Activated CD4-positive, alpha-beta memory T cell treated with anti-CD3 and anti-CD28 coated beads for 36 hours (primary cell): ENCODE measurements at regions not wholly inside any gene's neighbourhood (a gene's known extent, or its start where the extent isn't known, plus 50 kb on each side); places are given as distances from the start of the nearest gene placed in this dataset.

Source experiments
- CTCF ChIA-PET: fragments of 350-600 bp; sonication (Branson Sonifier 250); formaldehyde crosslinking; loops from one replicate; lab custom pipeline; 2021; ENCODE audit warnings: antibody characterized with exemption, inconsistent platforms; lab: Charles Lee
- POLR2A ChIA-PET: fragments of 350-600 bp; sonication (Branson Sonifier 250); formaldehyde crosslinking; loops from one replicate; lab custom pipeline; 2021; ENCODE audit warnings: antibody characterized with exemption; lab: Charles Lee
- DNase-seq: peaks from one replicate; pipeline ENCODE4 v3.0.0-alpha.2; 2020
- H3K27ac Mint-ChIP-seq: one replicate; pipeline ENCODE4 v1.8.0; 2021; ENCODE audit warnings: mixed read lengths
- H3K27me3 Mint-ChIP-seq: one replicate; pipeline ENCODE4 v1.8.0; 2021; ENCODE audit warnings: mixed read lengths
- H3K36me3 Mint-ChIP-seq: one replicate; pipeline ENCODE4 v1.8.0; 2021; ENCODE audit warnings: mixed read lengths
- H3K4me1 Mint-ChIP-seq: one replicate; pipeline ENCODE4 v1.8.0; 2021; ENCODE audit warnings: low read depth, mixed read lengths
- H3K4me3 Mint-ChIP-seq: one replicate; pipeline ENCODE4 v1.8.0; 2021; ENCODE audit warnings: mild to moderate bottlenecking, mixed read lengths
- H3K9me3 Mint-ChIP-seq: one replicate; pipeline ENCODE4 v1.8.0; 2021; ENCODE audit warnings: mixed read lengths
- intact Hi-C: fragments of 100-400 bp; cut with micrococcal nuclease; formaldehyde crosslinking; loops from one replicate; pipeline ENCODE4 v1.15.1; 2023

DNA sequence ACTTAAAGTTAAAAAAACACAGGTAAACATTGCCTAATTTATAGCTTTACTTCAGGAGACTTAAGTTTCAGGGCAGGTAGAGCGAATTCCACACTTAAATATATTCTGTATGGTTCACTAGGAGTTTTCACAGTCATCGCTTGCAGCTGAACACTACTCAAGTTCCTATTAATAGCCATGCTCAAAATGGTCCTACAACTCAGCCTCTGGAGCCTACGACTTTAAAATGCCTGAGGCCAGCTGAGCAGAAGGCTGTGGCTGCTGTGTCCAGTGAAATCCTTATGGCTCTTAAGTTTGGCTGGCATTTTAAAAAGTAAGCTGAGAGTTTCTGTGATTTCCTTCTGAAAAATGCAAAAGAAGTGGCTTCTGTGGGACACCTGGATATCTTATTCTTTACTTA, 105.4 kb upstream of the GLI3 start:
- H3K4me3 Mint-ChIP-seq: no peak overlapping the region
- H3K4me1 Mint-ChIP-seq: no peaks in the 10 kb centered on the region
- ChIA-PET POLR2A (no interaction called here), CTCF (no interaction called here)
- no peaks in the 10 kb centered on the region for H3K27me3 Mint-ChIP-seq
- H3K36me3 Mint-ChIP-seq: no peaks in the 10 kb centered on the region
- no peak overlapping the region for H3K27ac Mint-ChIP-seq
- H3K9me3 Mint-ChIP-seq: no peaks in the 10 kb centered on the region
- intact Hi-C loops: no loop called here
- DNase-seq: no peak

- intact Hi-C loops: no loop called here
- no peaks in the 10 kb centered on the region for H3K36me3 Mint-ChIP-seq
- CTCF ChIA-PET: no interaction called here
- no peak overlapping the region for H3K4me3 Mint-ChIP-seq
- POLR2A ChIA-PET: no interaction called here
- DNase-seq: no peak
- H3K9me3 Mint-ChIP-seq: peaks cover 2% of the 10 kb centered on the region
- no peaks in the 10 kb centered on the region for H3K4me1 Mint-ChIP-seq
- H3K27ac Mint-ChIP-seq: no peak overlapping the region
- H3K27me3 Mint-ChIP-seq: no peaks in the 10 kb centered on the region
These were observed 103.4 kb upstream of the GLI3 start for GRCh38 chr7:42340436-42340835.

- Mint-ChIP-seq H3K36me3 (no peaks in the 10 kb centered on the region), H3K27me3 (no peaks in the 10 kb centered on the region), H3K4me1 (no peaks in the 10 kb centered on the region), H3K9me3 (peaks cover 2% of the 10 kb centered on the region), H3K27ac (no peak overlapping the region), H3K4me3 (no peak overlapping the region)
- intact Hi-C loops: no loop called here
- ChIA-PET POLR2A (no interaction called here), CTCF (no interaction called here)
- DNase-seq: no peak
These were observed 102.0 kb upstream of the GLI3 start for GRCh38 chr7:42338916-42339540.

- peaks cover 2% of the 10 kb centered on the region for H3K9me3 Mint-ChIP-seq
- no peaks in the 10 kb centered on the region for H3K27me3 Mint-ChIP-seq
- H3K36me3 Mint-ChIP-seq: no peaks in the 10 kb centered on the region
- ChIA-PET POLR2A (no interaction called here), CTCF (no interaction called here)
- H3K4me1 Mint-ChIP-seq: no peaks in the 10 kb centered on the region
- DNase-seq: no peak
- no peak overlapping the region for H3K4me3 Mint-ChIP-seq
- intact Hi-C loops: no loop called here
- H3K27ac Mint-ChIP-seq: no peak overlapping the region
These were observed 101.4 kb upstream of the GLI3 start for GRCh38 chr7:42338231-42338915.

DNA sequence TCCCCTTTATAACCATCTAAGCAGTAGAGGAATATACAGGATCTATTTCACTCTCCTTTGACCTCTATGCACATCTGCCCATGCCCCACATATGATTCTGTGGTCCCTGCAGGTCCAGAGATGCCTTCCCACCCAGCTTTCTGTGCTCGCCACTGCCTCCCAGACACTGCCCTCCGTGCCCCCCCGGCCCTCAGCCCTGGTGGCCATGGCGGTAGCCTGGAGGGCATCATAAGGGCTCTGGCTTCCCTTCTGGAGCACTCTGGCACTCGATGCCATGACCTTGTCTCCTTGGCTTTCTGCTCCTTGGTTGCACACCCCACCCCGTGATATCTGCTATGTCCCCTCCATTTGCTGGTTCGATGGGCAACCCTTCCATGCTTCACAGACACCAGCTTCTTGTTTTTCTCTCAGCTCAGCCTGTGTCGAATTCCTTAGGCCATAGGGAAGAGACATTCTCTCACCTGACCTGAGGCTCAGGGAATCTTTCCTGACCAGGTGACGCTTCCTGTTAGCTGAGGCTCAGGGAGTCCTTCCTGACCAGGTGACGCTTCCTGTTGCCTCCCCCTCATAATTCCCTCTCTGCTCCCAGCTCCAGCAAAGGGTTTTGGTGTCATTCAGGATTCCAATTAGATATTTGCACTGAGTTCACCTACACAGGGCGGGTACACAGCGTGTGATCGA, 100.4 kb upstream of the GLI3 start:
- Mint-ChIP-seq H3K9me3 (peaks cover 9% of the 10 kb centered on the region), H3K36me3 (peaks cover 2% of the 10 kb centered on the region), H3K4me3 (no peak overlapping the region), H3K27ac (no peak overlapping the region), H3K27me3 (no peaks in the 10 kb centered on the region), H3K4me1 (no peaks in the 10 kb centered on the region)
- intact Hi-C loops: no loop called here
- no peak for DNase-seq
- CTCF ChIA-PET: no interaction called here
- POLR2A ChIA-PET: no interaction called here

DNA sequence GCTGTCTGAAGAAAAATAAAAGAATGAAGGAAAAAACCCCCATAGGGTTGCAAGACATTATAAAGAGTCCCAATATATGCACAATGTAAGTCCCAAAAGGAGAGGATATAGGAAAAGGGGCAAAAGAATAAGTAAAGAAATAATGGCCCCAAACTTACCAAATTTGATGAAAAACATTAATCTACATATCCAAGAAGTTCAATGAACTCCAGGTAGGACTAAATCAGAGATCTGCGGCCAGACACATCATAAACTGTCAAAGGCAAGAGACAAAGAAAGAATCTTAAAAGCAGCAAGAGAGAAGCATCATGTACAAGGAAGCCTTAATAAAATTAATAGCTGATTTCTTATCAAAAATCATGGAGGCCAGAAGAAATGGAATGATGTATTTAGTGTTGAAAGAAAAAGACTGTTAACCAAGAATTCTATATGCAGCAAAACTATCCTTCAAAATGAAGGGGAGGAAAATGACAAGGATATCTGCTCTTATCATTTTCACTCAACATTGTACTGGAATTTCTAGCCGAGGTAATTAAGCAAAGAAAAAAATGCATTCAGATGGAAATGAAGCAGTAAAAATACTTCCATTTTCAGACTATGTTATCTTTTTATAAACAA, 95.7 kb upstream of the GLI3 start:
- Mint-ChIP-seq H3K27ac (no peak overlapping the region), H3K36me3 (peaks cover 5% of the 10 kb centered on the region), H3K4me3 (no peak overlapping the region), H3K9me3 (peaks cover 20% of the 10 kb centered on the region), H3K27me3 (no peaks in the 10 kb centered on the region), H3K4me1 (no peaks in the 10 kb centered on the region)
- ChIA-PET POLR2A (no interaction called here), CTCF (no interaction called here)
- intact Hi-C loops: no loop called here
- no peak for DNase-seq

DNA sequence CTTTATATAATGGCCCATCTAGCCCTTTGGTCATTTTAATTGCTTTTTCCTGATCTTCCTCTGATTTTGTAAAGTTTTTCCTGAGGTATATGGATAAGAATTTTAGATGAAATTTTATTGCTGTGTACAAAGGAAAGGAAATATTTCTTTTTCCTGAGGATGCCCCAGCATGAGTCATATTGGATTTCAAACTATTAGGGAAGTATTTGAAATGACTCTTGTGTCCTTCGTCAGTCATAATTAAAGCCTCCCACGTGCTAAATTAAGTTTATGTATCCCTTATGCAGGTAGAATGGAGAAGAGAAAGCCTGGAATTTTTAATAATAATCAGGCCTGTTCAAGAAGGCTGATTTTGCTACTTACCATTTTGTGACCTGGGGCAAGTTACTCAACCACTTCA, 82.6 kb upstream of the GLI3 start:
- ChIA-PET POLR2A (no interaction called here), CTCF (no interaction called here)
- Mint-ChIP-seq H3K36me3 (no peaks in the 10 kb centered on the region), H3K4me1 (no peaks in the 10 kb centered on the region), H3K9me3 (no peaks in the 10 kb centered on the region), H3K4me3 (no peak overlapping the region), H3K27me3 (no peaks in the 10 kb centered on the region), H3K27ac (no peak overlapping the region)
- intact Hi-C loops: no loop called here
- DNase-seq: no peak

DNA sequence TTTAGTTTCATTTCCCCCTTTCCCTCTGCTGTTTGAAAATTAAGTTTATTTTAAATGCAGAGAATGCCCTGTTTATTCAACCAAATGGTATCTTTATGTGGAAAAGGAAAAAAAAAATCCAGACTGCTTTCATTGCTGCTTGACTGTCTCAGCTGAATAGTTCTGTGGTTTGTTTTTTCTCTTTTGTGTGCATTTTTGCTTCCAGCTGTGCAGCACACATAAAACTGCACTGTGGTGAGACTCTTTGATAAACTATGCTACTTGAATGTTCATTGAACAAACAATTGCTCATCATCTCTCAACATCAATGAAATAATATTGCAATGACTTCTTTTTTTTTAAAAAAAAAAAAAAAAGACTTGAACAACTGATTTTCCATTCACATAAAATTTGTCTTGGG, 78.6 kb upstream of the GLI3 start:
- Mint-ChIP-seq H3K36me3 (no peaks in the 10 kb centered on the region), H3K27ac (no peak overlapping the region), H3K4me3 (no peak overlapping the region), H3K27me3 (no peaks in the 10 kb centered on the region), H3K9me3 (no peaks in the 10 kb centered on the region), H3K4me1 (no peaks in the 10 kb centered on the region)
- ChIA-PET CTCF (no interaction called here), POLR2A (no interaction called here)
- DNase-seq: no peak
- intact Hi-C loops: no loop called here

GRCh38 chr7:42315103-42315502, 78.1 kb upstream of the GLI3 start:
- Mint-ChIP-seq H3K4me1 (no peaks in the 10 kb centered on the region), H3K4me3 (no peak overlapping the region), H3K27me3 (no peaks in the 10 kb centered on the region), H3K9me3 (no peaks in the 10 kb centered on the region), H3K36me3 (no peaks in the 10 kb centered on the region), H3K27ac (no peak overlapping the region)
- intact Hi-C loops: no loop called here
- no peak for DNase-seq
- CTCF ChIA-PET: no interaction called here
- POLR2A ChIA-PET: no interaction called here

GRCh38 chr7:42314696-42315095, 77.7 kb upstream of the GLI3 start:
- CTCF ChIA-PET: no interaction called here
- no peak overlapping the region for H3K4me3 Mint-ChIP-seq
- H3K27ac Mint-ChIP-seq: no peak overlapping the region
- no peaks in the 10 kb centered on the region for H3K4me1 Mint-ChIP-seq
- no peak for DNase-seq
- POLR2A ChIA-PET: no interaction called here
- no peaks in the 10 kb centered on the region for H3K27me3 Mint-ChIP-seq
- no peaks in the 10 kb centered on the region for H3K9me3 Mint-ChIP-seq
- intact Hi-C loops: no loop called here
- no peaks in the 10 kb centered on the region for H3K36me3 Mint-ChIP-seq

GRCh38 chr7:42311195-42311594, 74.2 kb upstream of the GLI3 start:
- intact Hi-C loops: no loop called here
- no peak overlapping the region for H3K27ac Mint-ChIP-seq
- CTCF ChIA-PET: no interaction called here

GRCh38 chr7:42292991-42293521, 56.0 kb upstream of the GLI3 start:
- Mint-ChIP-seq H3K36me3 (no peaks in the 10 kb centered on the region), H3K27ac (no peak overlapping the region), H3K9me3 (no peaks in the 10 kb centered on the region), H3K4me3 (no peak overlapping the region), H3K4me1 (no peaks in the 10 kb centered on the region), H3K27me3 (no peaks in the 10 kb centered on the region)
- DNase-seq: no peak
- CTCF ChIA-PET: no interaction called here
- intact Hi-C loops: no loop called here
- POLR2A ChIA-PET: no interaction called here

More at GRCh38 chr7:42311195-42311594, 74.2 kb upstream of the GLI3 start:
- Mint-ChIP-seq H3K4me3 (no peak overlapping the region), H3K4me1 (no peaks in the 10 kb centered on the region), H3K36me3 (no peaks in the 10 kb centered on the region), H3K27me3 (no peaks in the 10 kb centered on the region), H3K9me3 (peaks cover 2% of the 10 kb centered on the region)
- POLR2A ChIA-PET: no interaction called here
- no peak for DNase-seq
